H1 (cell line): ENCODE measurements at regions not wholly inside any gene's neighbourhood (a gene's known extent, or its start where the extent isn't known, plus 50 kb on each side); places are given as distances from the start of the nearest gene placed in this dataset.

Source experiments
- CTCF ChIA-PET: fragments of 300-600 bp; sonication (Branson Sonifier 250); formaldehyde crosslinking; loops from one replicate; lab custom pipeline; 2021; ENCODE audit not compliant: partially characterized antibody; lab: Charles Lee
- POLR2A ChIA-PET: fragments of 300-600 bp; sonication (Branson Sonifier 250); formaldehyde crosslinking; loops from one replicate; lab custom pipeline; 2021; ENCODE audit warnings: inconsistent platforms; ENCODE audit not compliant: partially characterized antibody; lab: Charles Lee
- DNase-seq, 2 experiments: peaks; one replicate each; pipeline versions ENCODE4 v3.0.0 to v3.0.0-alpha.2; 2010 to 2022; ENCODE audit warnings: low spot score in 2 of 2, low read depth in 1 of 2, mixed read lengths in 1 of 2
- FAIRE-seq: peaks from 2 replicates; lab custom pipeline; 2011; peaks lifted over from hg19 to GRCh38; lab: Jason Lieb, UNC
- H2AFZ ChIP-seq: 2 replicates; pipeline ENCODE4 v1.8.1; 2012; ENCODE audit warnings: low read length, inconsistent platforms
- H2AK5ac ChIP-seq: 2 replicates; pipeline ENCODE4 v1.6.1; 2013; ENCODE audit warnings: low read depth, low read length
- H2BK120ac ChIP-seq: replicated peaks from 2 replicates; pipeline ENCODE3; 2013; ENCODE audit warnings: low read depth, low read length, inconsistent platforms
- H2BK12ac ChIP-seq: 2 replicates; pipeline ENCODE4 v1.6.1; 2013; ENCODE audit warnings: low read depth, low read length
- H2BK15ac ChIP-seq: 2 replicates; pipeline ENCODE4 v1.6.1; 2013; ENCODE audit warnings: low read length
- H2BK20ac ChIP-seq: 2 replicates; pipeline ENCODE4 v1.6.1; 2013; ENCODE audit warnings: low read length
- H2BK5ac ChIP-seq: 2 replicates; pipeline ENCODE4 v1.6.1; 2013; ENCODE audit warnings: low read depth, low read length
- H3K14ac ChIP-seq: 2 replicates; pipeline ENCODE4 v1.6.1; 2013; ENCODE audit warnings: inconsistent platforms; ENCODE audit not compliant: insufficient read length
- H3K18ac ChIP-seq: 2 replicates; pipeline ENCODE4 v1.6.1; 2013; ENCODE audit warnings: low read length; ENCODE audit errors: extremely low read depth
- H3K23ac ChIP-seq: 2 replicates; pipeline ENCODE4 v1.6.1; 2013; ENCODE audit warnings: inconsistent platforms; ENCODE audit not compliant: insufficient read length
- H3K23me2 ChIP-seq: 2 replicates; pipeline ENCODE4 v1.6.1; 2013; ENCODE audit warnings: low read depth, low read length
- H3K27ac ChIP-seq: 2 replicates; pipeline ENCODE4 v1.6.1; 2011; ENCODE audit warnings: low read depth, low read length, inconsistent platforms
- H3K27me3 ChIP-seq, 4 experiments: replicated peaks in 1 of 4; 1 replicate in 1 of 4; 2 replicates in 3 of 4; pipeline versions ENCODE4 v1.6.1 to v1.8.1; 2011 to 2013; ENCODE audit warnings: low read length in 3 of 4, mild to moderate bottlenecking in 3 of 4, inconsistent platforms in 2 of 4, mixed read lengths in 2 of 4, moderate library complexity in 1 of 4; ENCODE audit not compliant: control insufficient read depth in 3 of 4, insufficient read depth in 3 of 4; ENCODE audit errors: extremely low read depth in 1 of 4
- H3K36me3 ChIP-seq, 4 experiments: 2 replicates each; pipeline versions ENCODE4 v1.6.1 to v1.8.1; 2011 to 2013; ENCODE audit warnings: mild to moderate bottlenecking in 4 of 4, low read length in 3 of 4, moderate library complexity in 2 of 4, control low read depth in 1 of 4, inconsistent platforms in 1 of 4; ENCODE audit not compliant: insufficient read depth in 4 of 4, control insufficient read depth in 2 of 4
- H3K4ac ChIP-seq: replicated peaks from 2 replicates; pipeline ENCODE3; 2013; ENCODE audit warnings: low read length, low read depth, mixed read lengths, inconsistent platforms; ENCODE audit not compliant: insufficient read length
- H3K4me1 ChIP-seq, 4 experiments: replicated peaks in 1 of 4; 1 replicate in 1 of 4; 2 replicates in 3 of 4; pipeline versions ENCODE4 v1.6.1 to v1.8.1; 2011 to 2013; ENCODE audit warnings: low read length in 3 of 4, inconsistent platforms in 2 of 4, mixed read lengths in 1 of 4; ENCODE audit not compliant: insufficient read depth in 4 of 4, control insufficient read depth in 3 of 4
- H3K4me2 ChIP-seq, 2 experiments: 2 replicates each; pipeline versions ENCODE4 v1.6.1 to v1.8.1; 2011 to 2013; ENCODE audit warnings: low read depth in 2 of 2, low read length in 2 of 2, control low read depth in 1 of 2, inconsistent platforms in 1 of 2, mild to moderate bottlenecking in 1 of 2; ENCODE audit not compliant: insufficient read depth in 1 of 2
- H3K4me3 ChIP-seq, 4 experiments: fragments of 200-600, 300-600 bp in 1 of 4; sonication (generic), shearing (Covaris generic), sonication (Bioruptor Twin) in 1 of 4; 2 replicates each; pipeline versions ENCODE4 v1.5.1 to v1.8.1; 2011 to 2016; ENCODE audit warnings: low read length in 4 of 4, low read depth in 3 of 4, control low read depth in 2 of 4, inconsistent platforms in 2 of 4, mild to moderate bottlenecking in 2 of 4, mixed read lengths in 1 of 4, moderate library complexity in 1 of 4; ENCODE audit not compliant: insufficient read depth in 2 of 4; ENCODE audit errors: extremely low read depth in 1 of 4
- H3K56ac ChIP-seq: replicated peaks from 2 replicates; pipeline ENCODE3; 2013; ENCODE audit warnings: low read depth, mild to moderate bottlenecking, mixed read lengths, low read length, inconsistent platforms; ENCODE audit not compliant: insufficient read length
- H3K79me1 ChIP-seq: 2 replicates; pipeline ENCODE4 v1.6.1; 2013; ENCODE audit warnings: low read depth, low read length, control low read depth
- H3K79me2 ChIP-seq, 2 experiments: 2 replicates each; pipeline versions ENCODE4 v1.6.1 to v1.8.1; 2012 to 2013; ENCODE audit warnings: low read length in 2 of 2, mild to moderate bottlenecking in 2 of 2, inconsistent platforms in 1 of 2; ENCODE audit not compliant: insufficient read depth in 2 of 2, control insufficient read depth in 1 of 2
- H3K9ac ChIP-seq, 4 experiments: replicated peaks in 1 of 4; 1 replicate in 1 of 4; 2 replicates in 3 of 4; pipeline versions ENCODE4 v1.6.1 to v1.8.1; 2011 to 2013; ENCODE audit warnings: low read depth in 3 of 4, low read length in 3 of 4, control low read depth in 2 of 4, mild to moderate bottlenecking in 2 of 4, moderate library complexity in 2 of 4, inconsistent platforms in 1 of 4; ENCODE audit errors: extremely low read depth in 1 of 4
- H3K9me3 ChIP-seq, 2 experiments: 2 replicates each; pipeline versions ENCODE4 v1.6.1 to v1.8.1; 2012 to 2013; ENCODE audit warnings: mild to moderate bottlenecking in 2 of 2, moderate library complexity in 2 of 2, control low read depth in 1 of 2, inconsistent platforms in 1 of 2, low read depth in 1 of 2, low read length in 1 of 2, mixed read lengths in 1 of 2; ENCODE audit not compliant: insufficient read depth in 2 of 2
- H4K20me1 ChIP-seq, 2 experiments: replicated peaks in 1 of 2; 2 replicates each; pipeline versions ENCODE3 to v1.8.1; 2011 to 2013; ENCODE audit warnings: inconsistent platforms in 2 of 2, low read length in 2 of 2, mild to moderate bottlenecking in 1 of 2; ENCODE audit not compliant: insufficient read depth in 2 of 2, control insufficient read depth in 1 of 2
- H4K5ac ChIP-seq: 2 replicates; pipeline ENCODE4 v1.6.1; 2013; ENCODE audit warnings: low read length, low read depth, mixed read lengths, inconsistent platforms; ENCODE audit not compliant: insufficient read length
- H4K8ac ChIP-seq: 2 replicates; pipeline ENCODE4 v1.8.0; 2013; ENCODE audit warnings: mild to moderate bottlenecking, moderate library complexity, low read length, inconsistent platforms; ENCODE audit not compliant: insufficient read depth; ENCODE audit errors: extremely low read depth
- H4K91ac ChIP-seq: replicated peaks from 2 replicates; pipeline ENCODE3; 2013; ENCODE audit warnings: low read length, mixed read lengths, inconsistent platforms; ENCODE audit not compliant: insufficient read length
- BACH1 ChIP-seq: IDR thresholded peaks from 2 replicates; pipeline ENCODE4 v1.6.1; 2012; ENCODE audit warnings: low read length, improper control_type of control experiment
- BCL11A ChIP-seq, 2 experiments: IDR thresholded peaks; one replicate each; pipeline ENCODE4 v1.6.1; 2011; ENCODE audit warnings: low read depth in 2 of 2, low read length in 2 of 2, mild to moderate bottlenecking in 2 of 2
- CHD2 ChIP-seq: IDR thresholded peaks from 2 replicates; pipeline ENCODE4 v1.6.1; 2012; ENCODE audit warnings: low read length, improper control_type of control experiment
- E2F6 ChIP-seq: IDR thresholded peaks from 2 replicates; pipeline ENCODE4 v1.6.1; 2012; ENCODE audit warnings: inconsistent platforms
- EGR1 ChIP-seq: IDR thresholded peaks from 2 replicates; pipeline ENCODE4 v1.6.1; 2011; ENCODE audit warnings: low read depth, low read length, borderline replicate concordance
- FOSL1 ChIP-seq: IDR thresholded peaks from 2 replicates; pipeline ENCODE4 v1.6.1; 2011; ENCODE audit warnings: mild to moderate bottlenecking, low read depth, low read length, moderate library complexity; ENCODE audit not compliant: insufficient read depth
- JUN ChIP-seq: IDR thresholded peaks from 2 replicates; pipeline ENCODE4 v1.6.1; 2011; ENCODE audit warnings: low read depth, mild to moderate bottlenecking, improper control_type of control experiment, low read length
- KDM5A ChIP-seq: fragments of 200-600 bp; IDR thresholded peaks from 2 replicates; pipeline ENCODE4 v1.7.1; 2012; ENCODE audit warnings: mild to moderate bottlenecking, low read length, inconsistent platforms, mixed read lengths
- MAX ChIP-seq: IDR thresholded peaks from 2 replicates; pipeline ENCODE4 v1.6.1; 2012; ENCODE audit warnings: inconsistent platforms
- POLR2A ChIP-seq, 2 experiments: IDR thresholded peaks; 1 replicate in 1 of 2; 2 replicates in 1 of 2; pipeline ENCODE4 v1.6.1; 2011; ENCODE audit warnings: low read depth in 2 of 2, low read length in 2 of 2, mild to moderate bottlenecking in 2 of 2; ENCODE audit errors: control extremely low read depth in 1 of 2
- SIRT6 ChIP-seq: IDR thresholded peaks from one replicate; pipeline ENCODE4 v1.7.1; 2012; ENCODE audit warnings: low read length, inconsistent platforms
- WGBS, 2 experiments: shearing (Covaris generic) in 1 of 2; methylation state at CpG; one replicate each; pipeline versions ENCODE4 v1.1.6 to v1.1.7; 2013 to 2015; ENCODE audit warnings: low lambda C conversion rate in 2 of 2, mixed read lengths in 2 of 2, inconsistent platforms in 1 of 2, low coverage in 1 of 2, missing lambda C conversion rate in 1 of 2; ENCODE audit not compliant: insufficient replicate concordance in 2 of 2, insufficient coverage in 1 of 2, insufficient read length in 1 of 2; ENCODE audit errors: extremely low coverage in 1 of 2, missing lambda C conversion rate in 1 of 2; 5-methylcytosine and 5-hydroxymethylcytosine counted together

DNA sequence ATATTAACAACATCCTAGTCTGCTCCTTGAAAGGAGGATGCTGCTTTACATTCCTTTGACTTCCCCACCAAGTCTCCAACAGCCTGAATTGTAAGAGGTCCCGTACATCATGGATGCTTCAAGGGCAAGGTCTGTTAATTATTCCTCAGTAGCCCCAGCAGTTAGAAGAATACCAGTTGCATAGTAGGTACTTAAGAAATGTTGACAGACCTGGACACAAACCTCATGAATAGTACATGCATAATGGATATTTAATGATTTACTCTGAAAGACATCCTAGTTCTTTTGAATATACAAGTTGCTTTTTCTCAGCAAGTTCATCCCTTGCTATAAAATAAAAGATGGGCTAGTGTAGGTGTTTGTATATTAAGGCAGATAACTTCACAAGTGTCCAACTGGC is 112.1 kb upstream of the DPYD start:
- Histone ChIP-seq H3K23me2 (no peaks in the 10 kb centered on the region), H4K20me1 (no peaks in the 10 kb centered on the region), H3K4me2 (no peak overlapping the region), H2AK5ac (no peak overlapping the region), H3K9me3 (no peaks in the 10 kb centered on the region), H3K23ac (no peak overlapping the region), H2BK5ac (no peak overlapping the region), H3K4ac (no peak overlapping the region), H3K56ac (no peak overlapping the region), H3K36me3 (no peaks in the 10 kb centered on the region), H2BK20ac (no peak overlapping the region), H3K27me3 (no peaks in the 10 kb centered on the region), H2AFZ (no peak overlapping the region), H2BK12ac (no peak overlapping the region), H2BK15ac (no peak overlapping the region), H4K8ac (no peak overlapping the region), H3K79me1 (no peaks in the 10 kb centered on the region), H3K4me3 (no peak overlapping the region), H2BK120ac (no peak overlapping the region), H4K5ac (no peak overlapping the region), H3K14ac (no peak overlapping the region), H3K27ac (no peak overlapping the region), H3K4me1 (no peaks in the 10 kb centered on the region), H3K9ac (no peak overlapping the region), H4K91ac (no peak overlapping the region), H3K79me2 (no peaks in the 10 kb centered on the region), H3K18ac (no peak overlapping the region)
- TF ChIP-seq BACH1: no peak
- TF ChIP-seq E2F6: no peak
- no peak for TF ChIP-seq JUN
- no peak for TF ChIP-seq FOSL1
- TF ChIP-seq MAX: no peak
- no peak for TF ChIP-seq EGR1
- TF ChIP-seq CHD2: no peak
- TF ChIP-seq KDM5A: no peak
- TF ChIP-seq BCL11A (IDR thresholded peaks at IDR 0.05; ENCODE audit: low read depth in 2 of 2, low read length in 2 of 2): no peak
- TF ChIP-seq POLR2A (IDR thresholded peaks at IDR 0.05; ENCODE audit: control extremely low read depth in 1 of 2, low read depth in 2 of 2, low read length in 2 of 2): no peak
- no peak for TF ChIP-seq SIRT6
- ChIA-PET POLR2A (no interaction called here), CTCF (interaction anchor here (1.1 kb wide), 1 partner anchor 895 kb away, joined by 3 read pairs; no protein-coding TSS in a partner anchor)
- no peak for FAIRE-seq
- 86% methylated on average over 1 of the region's 1 CpG; no CpG with 5 or more reads in 1 of the 2 experiments for WGBS, 2 experiments
- DNase-seq: no peak
